Fibroblast of skin of abdomen (primary cell): ENCODE measurements at regions not wholly inside any gene's neighbourhood (a gene's known extent, or its start where the extent isn't known, plus 50 kb on each side); places are given as distances from the start of the nearest gene placed in this dataset.
"Not testable (repeated sequence)": the region's sequence is repeated elsewhere in the genome, so short reads cannot be mapped to it uniquely, and the experiment has no call there.

Experiments used
- DNase-seq: peaks from one replicate; pipeline ENCODE4 v3.0.0-alpha.2; 2013

- no peak for DNase-seq
These were observed 61.4 kb downstream of the DDX53 start for GRCh38 chrX:23061116-23061515.

DNA sequence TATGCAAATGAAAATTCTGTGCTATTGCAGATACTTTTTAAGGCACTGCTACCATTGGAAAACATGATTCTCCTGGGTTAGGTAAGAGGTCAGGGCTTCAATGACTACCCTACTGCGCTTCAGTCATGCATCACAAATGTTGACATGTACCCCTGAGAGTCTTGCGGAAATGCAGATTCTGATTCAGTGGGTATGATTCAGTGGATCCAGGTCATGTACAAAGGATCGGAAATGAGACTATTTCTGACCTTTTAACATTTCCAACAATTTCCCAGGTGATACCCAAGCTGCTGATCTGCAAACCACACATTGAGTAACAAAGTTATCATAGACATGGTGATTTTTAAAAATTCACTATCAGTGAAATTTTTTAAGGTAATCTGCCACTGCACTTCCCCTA, 62.6 kb downstream of the DDX53 start:
- no peak for DNase-seq

DNA sequence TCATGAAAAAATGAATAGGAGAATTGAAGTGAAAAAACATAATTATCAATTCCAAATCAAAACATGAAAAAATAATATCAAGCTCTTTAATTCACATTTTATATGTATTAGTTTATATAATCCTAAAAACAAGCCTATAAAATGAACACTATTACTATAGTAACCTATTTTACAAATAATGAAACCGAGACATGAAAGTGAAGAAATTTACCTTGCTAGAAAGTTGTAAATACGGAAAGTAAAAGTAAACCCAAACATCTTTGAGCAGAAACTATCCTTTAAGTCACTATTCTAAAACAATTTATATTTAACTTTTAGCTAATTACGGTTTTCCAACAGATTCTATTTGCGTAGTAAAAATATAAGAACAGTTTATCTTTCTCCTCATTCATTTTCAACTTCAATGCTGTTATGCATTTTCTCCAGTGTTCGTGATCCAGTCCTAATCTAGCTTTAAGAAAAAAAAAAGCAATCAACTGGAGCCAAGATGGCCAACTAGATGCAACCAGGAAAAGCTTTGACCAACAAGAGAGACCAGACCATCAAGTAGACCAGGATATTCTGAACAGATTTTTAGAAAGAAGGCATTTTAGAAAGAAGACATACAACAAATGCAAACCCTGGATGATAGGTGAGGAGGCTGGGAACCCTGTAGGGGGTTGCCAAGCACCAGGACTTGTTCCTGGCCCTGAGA, 67.0 kb downstream of the DDX53 start:
- DNase-seq = no peak

DNA sequence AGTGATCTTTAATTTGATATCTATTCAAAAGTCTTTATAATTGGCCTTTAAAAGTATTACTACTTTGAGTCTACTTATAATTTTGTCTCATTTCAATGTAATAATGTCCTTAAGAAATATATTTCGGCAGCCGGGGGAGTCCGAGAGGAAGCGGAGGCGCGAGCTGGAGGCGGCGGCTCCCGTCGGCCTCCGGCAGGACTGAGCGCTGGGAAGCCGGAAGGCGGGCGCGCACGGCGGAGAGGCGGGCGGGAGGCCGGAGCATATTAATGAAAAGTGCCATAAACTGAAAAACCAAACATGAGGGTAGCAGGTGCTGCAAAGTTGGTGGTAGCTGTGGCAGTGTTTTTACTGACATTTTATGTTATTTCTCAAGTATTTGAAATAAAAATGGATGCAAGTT, 75.7 kb downstream of the DDX53 start:
- DNase-seq = not testable (repeated sequence)

DNA sequence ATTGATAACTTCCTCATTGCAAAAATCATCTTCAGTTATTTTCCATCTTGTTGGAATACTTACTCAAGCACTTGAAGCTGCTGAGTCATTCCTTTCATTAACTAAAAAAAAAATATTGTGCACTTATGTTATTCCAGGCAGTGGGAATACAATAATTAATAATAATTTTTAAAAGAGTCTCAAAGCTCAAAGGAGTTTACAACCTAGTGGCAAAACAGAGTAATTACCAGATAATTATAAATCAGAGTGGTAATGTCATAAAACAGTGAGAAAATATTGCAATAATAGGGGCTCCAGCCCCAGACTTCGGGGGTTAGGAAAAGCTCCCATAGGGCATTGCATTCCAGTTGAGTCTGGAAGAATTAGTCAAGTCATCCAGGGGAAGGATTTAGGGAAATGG, 79.6 kb downstream of the DDX53 start:
- DNase-seq = no peak

DNA sequence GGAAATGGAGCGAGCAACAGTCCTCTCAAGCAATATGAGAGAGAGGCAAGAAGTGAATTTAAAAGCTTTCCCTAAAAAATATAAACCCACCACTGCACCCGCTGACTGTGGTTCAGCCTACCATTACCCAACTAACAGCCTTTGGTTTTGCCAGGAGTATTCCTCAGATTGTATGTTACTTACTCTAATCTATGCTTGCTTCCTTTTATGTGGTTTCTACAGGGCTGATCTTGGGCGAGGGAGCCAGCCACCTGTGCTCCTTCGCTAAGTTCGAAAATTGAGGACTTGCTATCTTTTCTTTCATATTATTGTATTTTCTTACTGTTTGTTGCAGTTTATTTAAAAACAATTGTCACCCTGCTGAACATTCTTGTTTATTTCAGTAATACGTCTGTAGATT, 101.1 kb downstream of the DDX53 start:
- DNase-seq = no peak

GRCh38 chrX:23103546-23103945, 103.8 kb downstream of the DDX53 start:
- DNase-seq = no peak

DNA sequence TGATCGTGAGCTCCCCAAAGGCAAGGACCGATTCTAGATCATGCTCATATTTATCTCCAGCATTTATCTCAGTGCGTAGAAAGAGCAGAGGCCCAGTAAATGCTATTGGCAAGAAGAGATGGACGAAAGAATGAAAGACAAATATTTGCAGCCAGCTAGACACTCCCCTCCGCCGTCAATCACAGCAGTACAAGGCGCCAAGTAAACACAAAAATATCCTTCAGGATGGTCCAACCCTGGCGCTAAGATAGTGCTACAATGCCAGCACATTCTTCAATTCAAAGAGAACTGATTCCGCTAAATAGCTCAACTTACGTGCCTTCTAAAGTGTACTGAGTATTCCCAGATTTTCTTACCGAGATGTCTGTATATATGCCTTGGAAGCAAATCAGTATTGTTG, 114.5 kb downstream of the DDX53 start:
- DNase-seq = no peak

DNA sequence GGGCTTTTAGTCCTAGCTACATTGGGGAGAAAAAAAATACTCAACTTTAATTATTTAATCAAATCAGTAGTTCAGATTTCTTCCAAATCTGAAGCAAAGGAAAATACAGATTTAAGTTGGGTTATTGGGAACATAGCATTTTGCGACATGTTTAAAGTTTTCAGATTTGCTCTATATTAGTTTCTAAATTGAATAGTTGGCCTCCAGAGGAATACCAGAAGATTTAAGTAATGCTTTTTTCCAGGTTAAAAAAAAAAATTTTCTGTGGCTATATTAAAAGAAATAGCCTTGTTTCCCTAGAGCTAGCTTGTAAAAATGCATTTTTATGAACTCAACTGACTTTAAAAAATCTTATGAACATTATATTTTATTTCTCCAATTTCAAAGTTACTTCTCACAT, 115.9 kb downstream of the DDX53 start:
- DNase-seq = no peak

DNA sequence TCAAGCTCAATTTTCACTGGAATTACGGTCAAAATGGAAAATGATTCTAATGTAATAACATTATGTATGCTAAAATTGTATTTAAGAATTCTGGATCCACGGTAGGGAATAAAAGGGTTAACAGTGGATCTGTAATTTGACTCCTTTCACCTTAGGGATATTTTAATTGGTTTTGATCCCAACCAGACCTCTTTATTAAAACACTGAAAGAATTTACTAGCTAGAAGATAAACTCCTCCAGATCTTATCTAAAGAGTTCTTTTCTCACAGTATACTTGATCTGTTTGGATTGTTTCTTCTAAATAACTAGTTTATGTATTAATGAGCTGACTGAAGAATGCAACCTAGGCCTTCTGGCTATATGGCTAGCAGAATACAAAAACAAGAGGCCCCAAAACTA, 118.4 kb downstream of the DDX53 start:
- DNase-seq = no peak

DNA sequence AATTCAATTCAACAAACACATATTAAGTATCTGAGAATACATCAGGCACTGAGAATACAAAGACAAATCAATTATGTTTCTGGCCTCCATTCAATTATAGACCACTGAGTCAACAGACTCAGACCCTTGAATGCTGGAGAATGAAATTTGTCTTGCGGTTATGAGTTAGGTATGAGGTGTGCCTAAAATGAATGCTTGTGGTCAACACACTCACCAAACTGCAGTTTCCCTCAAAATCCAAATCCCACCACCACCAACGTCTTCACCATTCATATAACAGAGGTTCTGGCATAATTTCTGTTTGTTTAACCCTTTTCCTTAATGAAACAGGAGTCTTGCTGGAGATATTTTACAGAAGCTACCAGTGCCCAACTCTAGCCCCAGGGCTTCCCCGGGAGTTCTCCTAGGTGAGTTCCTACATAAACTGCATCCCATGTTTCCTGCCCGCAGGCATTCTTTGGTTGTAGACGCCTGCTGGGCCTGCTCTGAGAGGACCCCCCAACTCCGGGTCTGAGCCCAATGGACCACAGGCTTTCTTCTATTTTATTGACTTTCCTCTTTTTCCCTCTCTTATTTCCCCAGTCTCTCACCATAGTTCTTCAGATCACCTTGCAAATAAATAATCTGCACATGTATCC, 119.2 kb downstream of the DDX53 start:
- no peak for DNase-seq

DNA sequence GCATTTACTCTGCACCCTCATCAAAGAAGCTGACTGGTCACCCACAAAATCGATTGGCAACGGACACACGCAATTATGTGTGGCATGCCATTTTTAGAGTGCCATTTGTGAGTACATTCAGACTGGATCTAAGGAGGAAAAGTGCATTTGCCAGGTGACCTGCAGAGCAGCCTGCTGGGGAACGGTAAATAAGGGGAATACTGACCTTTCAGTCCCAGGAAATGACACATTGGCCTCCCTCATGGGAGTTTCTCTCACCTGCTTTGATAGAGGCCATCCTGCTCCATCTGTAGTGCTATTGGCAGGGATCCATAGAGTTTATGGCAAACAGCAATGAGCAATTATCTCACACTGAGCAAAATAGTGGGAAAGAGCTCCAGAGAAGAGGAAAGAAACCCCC, 127.8 kb downstream of the DDX53 start:
- no peak for DNase-seq

DNA sequence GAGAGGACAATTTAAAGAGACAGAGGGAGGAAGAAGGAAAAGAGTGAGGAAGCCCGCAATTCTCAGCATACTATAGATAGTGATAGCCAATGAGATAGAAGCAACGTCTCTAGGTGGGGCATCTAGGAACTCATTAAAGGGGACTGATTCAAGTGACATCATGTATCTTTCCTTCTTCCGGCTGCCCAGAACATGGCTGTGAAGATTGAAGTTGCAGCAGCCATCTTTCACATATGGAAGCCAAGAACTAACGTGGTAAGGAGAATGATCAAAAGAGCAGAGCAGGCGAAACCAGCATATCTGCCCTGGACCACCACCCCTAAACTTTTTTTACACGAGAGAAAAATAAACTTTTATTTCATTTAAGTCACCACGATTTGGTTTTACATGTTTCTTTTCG, 133.8 kb downstream of the DDX53 start:
- DNase-seq = no peak

DNA sequence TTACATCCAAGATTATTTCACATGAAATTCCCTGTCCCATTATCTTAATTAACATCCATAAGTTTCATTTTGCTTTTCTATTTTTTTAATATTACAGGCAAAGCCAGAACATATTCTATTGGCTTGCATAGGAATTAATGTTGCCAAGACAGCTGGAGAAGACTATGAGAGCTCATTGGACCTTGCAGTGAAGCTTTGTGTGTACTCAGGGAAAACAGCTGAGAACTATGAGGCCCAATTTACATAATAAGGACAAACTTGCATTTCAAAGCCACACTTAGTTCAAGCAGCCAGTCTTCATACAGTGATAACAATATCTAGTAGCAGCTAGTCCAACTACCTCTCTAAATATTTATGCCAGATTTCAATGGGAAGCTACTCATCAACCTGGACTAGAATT, 134.4 kb downstream of the DDX53 start:
- DNase-seq = no peak

GRCh38 chrX:23136816-23137215, 137.1 kb downstream of the DDX53 start:
- no peak for DNase-seq

- no peak for DNase-seq
These were observed 166.4 kb upstream of the PTCHD1 start for GRCh38 chrX:23168291-23168690.

DNA sequence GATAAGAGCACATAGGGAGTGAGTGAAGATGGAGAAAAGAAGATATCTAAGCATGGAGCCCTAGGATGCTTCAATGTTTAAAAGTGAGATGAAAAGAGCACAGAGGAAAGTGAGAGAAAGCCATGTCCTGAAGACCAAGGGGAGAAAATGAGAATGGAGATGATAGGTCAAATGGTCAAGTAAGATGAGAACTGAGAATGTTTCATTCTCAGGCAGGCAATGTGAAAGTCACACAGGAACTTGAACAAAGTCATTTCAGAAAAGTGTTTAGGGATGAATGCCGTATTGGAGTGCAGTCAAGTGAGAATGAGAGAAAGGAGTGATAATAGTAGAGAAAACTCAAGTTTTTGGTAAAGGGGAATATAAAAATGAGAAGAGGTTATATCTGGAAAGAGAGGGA, 148.7 kb upstream of the PTCHD1 start:
- DNase-seq = no peak

DNA sequence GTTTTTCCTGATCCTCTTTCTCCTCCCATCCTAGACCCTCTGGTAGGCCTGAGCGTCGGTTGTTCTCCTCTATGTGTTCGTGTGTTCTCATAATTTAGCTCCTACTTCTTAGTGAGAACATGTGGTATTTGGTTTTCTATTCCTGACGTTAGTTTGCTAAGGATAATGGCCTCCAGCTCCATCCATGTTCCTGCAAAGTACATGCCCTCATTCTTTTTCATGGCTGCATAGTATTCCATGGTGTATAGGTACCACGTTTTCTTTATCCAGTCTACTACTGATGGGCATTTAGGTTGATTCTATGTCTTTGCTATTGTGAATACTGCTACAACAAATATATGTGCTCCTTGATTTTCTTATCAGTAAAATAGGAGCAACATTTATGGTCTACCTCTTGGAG, 146.8 kb upstream of the PTCHD1 start:
- DNase-seq = no peak

- DNase-seq = peak; percentile 0
These were observed 139.6 kb upstream of the PTCHD1 start for GRCh38 chrX:23194885-23195554.

DNA sequence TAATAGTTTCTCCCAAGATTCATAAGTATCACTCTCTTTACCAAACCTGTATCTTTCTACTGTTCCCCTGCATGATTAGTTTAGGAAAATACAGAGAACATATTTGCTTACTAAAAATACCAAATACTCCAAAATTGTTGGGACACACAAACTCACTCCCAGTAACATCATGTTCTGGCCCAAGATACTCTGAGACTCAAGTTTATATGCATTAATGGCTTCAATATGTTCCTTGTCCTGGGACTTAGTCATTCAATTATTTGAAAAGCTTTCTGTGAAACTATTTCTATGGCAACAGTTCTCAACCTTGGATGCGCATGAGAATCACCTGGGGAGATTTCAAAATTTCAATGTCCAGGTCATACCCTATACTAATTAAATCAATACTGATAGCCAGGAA, 138.9 kb upstream of the PTCHD1 start:
- DNase-seq = no peak

DNA sequence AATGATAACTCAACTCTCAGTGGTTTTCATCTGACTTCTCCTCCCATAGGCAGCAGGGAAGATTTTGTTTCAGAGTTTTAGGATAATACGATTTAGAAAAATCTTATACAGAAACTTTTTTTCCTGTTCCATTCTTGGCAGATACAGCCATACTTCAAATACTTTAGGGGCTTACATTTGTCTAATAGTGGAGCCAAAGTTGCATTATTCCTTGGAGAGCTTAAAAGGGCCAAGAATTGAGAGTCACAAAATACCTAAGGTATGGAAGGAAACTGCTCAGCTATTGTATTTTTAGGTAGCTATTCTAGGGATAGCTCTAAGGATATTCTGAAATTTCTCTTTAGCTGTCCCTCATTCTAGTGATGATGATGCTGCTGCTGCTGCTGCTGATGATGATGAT, 132.9 kb upstream of the PTCHD1 start:
- DNase-seq = no peak

GRCh38 chrX:23202326-23202725, 132.3 kb upstream of the PTCHD1 start:
- no peak for DNase-seq

GRCh38 chrX:23223169-23223568, 111.5 kb upstream of the PTCHD1 start:
- DNase-seq = no peak

- no peak for DNase-seq
These were observed 106.2 kb upstream of the PTCHD1 start for GRCh38 chrX:23228454-23228853.
